ENCODE measurements at regions not wholly inside any gene's neighbourhood (a gene's known extent, or its start where the extent isn't known, plus 50 kb on each side); places are given as distances from the start of the nearest gene placed in this dataset.

DNA sequence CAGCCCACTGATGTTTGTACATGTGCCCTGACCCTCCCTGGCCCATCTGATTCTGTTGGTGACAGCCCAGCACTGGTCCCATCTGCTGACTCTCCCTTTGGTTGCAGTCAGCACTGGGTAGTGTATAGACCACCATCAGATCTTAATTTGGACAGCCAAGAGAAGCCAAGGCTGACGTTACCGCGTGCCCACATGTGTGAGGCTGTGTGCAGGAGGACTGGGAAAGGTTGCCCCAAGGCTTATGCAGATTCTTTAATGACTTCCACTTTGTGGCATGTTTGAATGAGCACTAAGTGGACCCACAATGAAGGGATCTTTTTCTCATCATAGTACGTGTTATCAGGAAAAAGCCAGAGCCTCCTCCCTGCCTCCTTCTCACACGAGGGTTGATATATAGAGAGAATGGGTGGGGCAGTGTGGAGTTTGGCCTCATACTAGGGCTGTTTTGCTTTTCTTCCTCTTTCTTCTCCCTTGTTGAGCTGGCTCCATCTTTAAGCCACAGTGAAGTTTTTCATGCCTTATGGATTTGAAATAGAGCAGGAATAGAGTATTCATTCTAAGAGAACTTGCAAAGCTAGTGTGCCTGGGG is 93.5 kb downstream of the NAV1 start:
- H3K4me1 ChIP-seq, result peaks cover 6 to 85% (median 81%) of the 10 kb centered on the region in 12 donors

DNA sequence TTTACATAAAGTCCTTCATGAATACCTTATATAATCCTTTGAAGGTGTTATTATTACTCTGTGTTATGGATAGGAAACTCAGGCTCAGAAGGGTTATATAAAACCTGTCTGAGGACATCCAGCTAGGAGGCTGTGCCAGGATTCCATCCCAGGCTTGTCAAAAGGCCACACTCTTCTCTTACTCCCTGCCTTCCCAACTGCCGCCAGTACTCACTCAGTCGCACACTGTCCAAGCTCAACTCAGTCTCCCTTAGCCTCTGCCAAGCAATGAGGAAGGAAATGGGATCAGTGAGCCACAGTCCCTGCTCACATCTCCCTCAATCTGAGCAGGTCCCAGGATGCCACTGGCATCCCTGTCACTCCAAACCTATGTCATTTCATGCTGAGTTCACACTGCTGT is 94.4 kb downstream of the NAV1 start:
- intact Hi-C loops (cut with DNase I), result loop anchor here in 2 of 10 donors (5.0 to 10.0 kb wide), 2 partner anchors 56 to 68 kb away; no protein-coding TSS in a partner anchor
- 19 to 36% (median 24%) methylated on average over 2 of the region's 2 CpGs for WGBS, 4 donors
- H3K9me3 ChIP-seq, result no peaks in the 10 kb centered on the region
- no peaks in the 10 kb centered on the region for H3K27me3 ChIP-seq
- peak; percentile 80 to 88 (median 84) for ATAC-seq
- peaks cover 0 to 16% (median 0%) of the 10 kb centered on the region in 9 donors for H3K36me3 ChIP-seq
- peaks cover 4 to 87% (median 84%) of the 10 kb centered on the region in 12 donors for H3K4me1 ChIP-seq
- H3K27ac ChIP-seq, result peak overlapping the region in 10 of 12 donors; percentile 5 to 81 (median 44)
- peak in 3 of 5 donors; percentile 56 to 71 (median 67) for DNase-seq
- no peak overlapping the region for H3K4me3 ChIP-seq
- TF ChIP-seq, protein P1, sequence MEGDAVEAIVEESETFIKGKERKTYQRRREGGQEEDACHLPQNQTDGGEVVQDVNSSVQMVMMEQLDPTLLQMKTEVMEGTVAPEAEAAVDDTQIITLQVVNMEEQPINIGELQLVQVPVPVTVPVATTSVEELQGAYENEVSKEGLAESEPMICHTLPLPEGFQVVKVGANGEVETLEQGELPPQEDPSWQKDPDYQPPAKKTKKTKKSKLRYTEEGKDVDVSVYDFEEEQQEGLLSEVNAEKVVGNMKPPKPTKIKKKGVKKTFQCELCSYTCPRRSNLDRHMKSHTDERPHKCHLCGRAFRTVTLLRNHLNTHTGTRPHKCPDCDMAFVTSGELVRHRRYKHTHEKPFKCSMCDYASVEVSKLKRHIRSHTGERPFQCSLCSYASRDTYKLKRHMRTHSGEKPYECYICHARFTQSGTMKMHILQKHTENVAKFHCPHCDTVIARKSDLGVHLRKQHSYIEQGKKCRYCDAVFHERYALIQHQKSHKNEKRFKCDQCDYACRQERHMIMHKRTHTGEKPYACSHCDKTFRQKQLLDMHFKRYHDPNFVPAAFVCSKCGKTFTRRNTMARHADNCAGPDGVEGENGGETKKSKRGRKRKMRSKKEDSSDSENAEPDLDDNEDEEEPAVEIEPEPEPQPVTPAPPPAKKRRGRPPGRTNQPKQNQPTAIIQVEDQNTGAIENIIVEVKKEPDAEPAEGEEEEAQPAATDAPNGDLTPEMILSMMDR (IDR thresholded peaks at IDR 0.05), result no peak
- TF ChIP-seq POLR2A (IDR thresholded peaks at IDR 0.05), result no peak

More for the DNA sequence above, 93.5 kb downstream of the NAV1 start:
- no peak for DNase-seq
- ATAC-seq, result no peak
- 73 to 81% (median 75%) methylated on average over 5 of the region's 5 CpGs for WGBS, 4 donors
- TF ChIP-seq, protein P1 (IDR thresholded peaks at IDR 0.05), result no peak
- no peak for TF ChIP-seq POLR2A (IDR thresholded peaks at IDR 0.05)
- Histone ChIP-seq H3K4me3 (no peak overlapping the region), H3K9me3 (no peaks in the 10 kb centered on the region), H3K36me3 (peaks cover 0 to 16% (median 0%) of the 10 kb centered on the region in 9 donors), H3K27ac (peak overlapping the region in 7 of 12 donors; percentile 31 to 81 (median 45)), H3K27me3 (no peaks in the 10 kb centered on the region)
- intact Hi-C loops (cut with DNase I), result loop anchor here in 2 of 10 donors (5.0 to 10.0 kb wide), 2 partner anchors 55 to 68 kb away; no protein-coding TSS in a partner anchor

DNA sequence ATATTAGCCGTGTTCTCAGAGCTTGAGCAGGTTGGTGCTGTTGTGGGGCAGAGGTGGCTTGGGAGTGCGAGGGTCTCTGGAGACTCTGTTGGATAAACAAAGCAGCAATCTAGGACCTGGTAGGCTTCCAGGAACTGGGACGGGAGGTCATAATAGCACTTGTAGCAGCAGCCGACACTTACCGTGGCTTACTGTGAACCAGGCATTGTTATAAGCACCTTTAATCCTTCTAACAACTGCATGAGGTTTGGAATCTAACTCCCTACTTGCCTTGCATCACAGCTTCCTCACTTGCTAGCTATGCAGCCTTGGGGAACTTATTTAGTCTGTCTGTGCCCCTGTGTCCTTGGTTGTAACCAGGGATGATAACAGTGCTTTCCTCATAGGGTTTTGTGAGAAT is 94.9 kb downstream of the NAV1 start:
- Histone ChIP-seq H3K27me3 (no peaks in the 10 kb centered on the region), H3K4me3 (no peak overlapping the region), H3K4me1 (peaks cover 4 to 87% (median 82%) of the 10 kb centered on the region in 12 donors), H3K27ac (peak overlapping the region in 9 of 12 donors; percentile 5 to 81 (median 42)), H3K36me3 (peaks cover 0 to 16% (median 0%) of the 10 kb centered on the region in 9 donors), H3K9me3 (no peaks in the 10 kb centered on the region)
- peak in 1 of 5 donors; percentile 37 for DNase-seq
- WGBS, 4 donors, result 20 to 32% (median 25%) methylated on average over 5 of the region's 5 CpGs
- ATAC-seq, result no peak
- TF ChIP-seq, protein P1 (IDR thresholded peaks at IDR 0.05), result no peak
- TF ChIP-seq POLR2A (IDR thresholded peaks at IDR 0.05), result no peak
- intact Hi-C loops (cut with DNase I), result loop anchor here in 2 of 10 donors (5.0 to 10.0 kb wide), 2 partner anchors 57 to 69 kb away; no protein-coding TSS in a partner anchor

DNA sequence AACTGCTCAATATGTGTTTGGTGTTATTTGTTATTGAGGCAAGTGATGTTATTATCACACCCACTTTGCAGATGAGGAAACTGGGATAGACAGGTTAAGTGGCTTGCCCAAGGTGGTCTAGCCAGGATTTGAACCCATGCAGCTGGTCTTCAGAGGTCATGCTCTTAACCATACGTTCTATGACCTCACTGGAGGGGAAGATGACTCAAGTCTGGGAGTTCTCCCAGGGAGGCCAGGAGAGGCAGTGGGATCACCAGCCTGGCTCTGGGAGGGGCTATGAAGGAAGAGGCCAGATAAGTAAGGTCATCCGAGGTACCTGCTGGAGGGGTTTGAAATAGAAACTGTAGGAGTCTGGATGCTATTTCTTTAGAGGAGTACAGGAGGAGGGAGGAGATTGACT is 95.3 kb downstream of the NAV1 start:
- intact Hi-C loops (cut with DNase I), result loop anchor here in 2 of 10 donors (5.0 to 10.0 kb wide), 2 partner anchors 57 to 69 kb away; no protein-coding TSS in a partner anchor
- H3K36me3 ChIP-seq, result peaks cover 0 to 14% (median 0%) of the 10 kb centered on the region in 9 donors
- no peak overlapping the region for H3K4me3 ChIP-seq
- ATAC-seq (no peak), DNase-seq (no peak)
- peaks cover 4 to 87% (median 82%) of the 10 kb centered on the region in 12 donors for H3K4me1 ChIP-seq
- H3K27ac ChIP-seq, result peak overlapping the region in 4 of 12 donors; percentile 40 to 81 (median 56)
- 40 to 63% (median 54%) methylated on average over 2 of the region's 2 CpGs for WGBS, 4 donors
- no peaks in the 10 kb centered on the region for H3K9me3 ChIP-seq
- TF ChIP-seq POLR2A (IDR thresholded peaks at IDR 0.05), result no peak
- TF ChIP-seq, protein P1 (IDR thresholded peaks at IDR 0.05), result no peak
- no peaks in the 10 kb centered on the region for H3K27me3 ChIP-seq
